Skin of body (tissue), 1 donor: ENCODE measurements at regions not wholly inside any gene's neighbourhood (a gene's known extent, or its start where the extent isn't known, plus 50 kb on each side); places are given as distances from the start of the nearest gene placed in this dataset.

ENCODE experiments used
- DNase-seq: peaks from one replicate; lab custom pipeline; 2025; lab: John Stamatoyannopoulos, UW

GRCh38 chr7:54701982-54702381 is 57.0 kb downstream of the SEC61G start:
- DNase-seq = no peak

- DNase-seq = no peak
Measured at GRCh38 chr7:54699715-54700114, 59.3 kb downstream of the SEC61G start.

- no peak for DNase-seq
Measured at GRCh38 chr7:54697659-54698186, 61.3 kb downstream of the SEC61G start.

- DNase-seq = no peak
Measured at GRCh38 chr7:54690892-54691291, 68.1 kb downstream of the SEC61G start.

GRCh38 chr7:54690050-54690443 is 69.0 kb downstream of the SEC61G start:
- no peak for DNase-seq

- no peak for DNase-seq
Measured at GRCh38 chr7:54689394-54690049, 69.5 kb downstream of the SEC61G start.

- DNase-seq = no peak
Measured at GRCh38 chr7:54687462-54688212, 71.4 kb downstream of the SEC61G start.

- DNase-seq = no peak
Measured at GRCh38 chr7:54680377-54681005, 78.5 kb downstream of the SEC61G start.

- no peak for DNase-seq
Measured at GRCh38 chr7:54679490-54679817, 79.6 kb downstream of the SEC61G start.

GRCh38 chr7:54678763-54679489 is 80.1 kb downstream of the SEC61G start:
- peak; percentile 0 for DNase-seq

GRCh38 chr7:54674891-54675290 is 84.1 kb downstream of the SEC61G start:
- DNase-seq = no peak

- DNase-seq = no peak
Measured at GRCh38 chr7:54672519-54672918, 86.5 kb downstream of the SEC61G start.

- no peak for DNase-seq
Measured at GRCh38 chr7:54664235-54665228, 94.5 kb downstream of the SEC61G start.

- DNase-seq = no peak
Measured at GRCh38 chr7:54663603-54664234, 95.3 kb downstream of the SEC61G start.

GRCh38 chr7:54663186-54663585 is 95.8 kb downstream of the SEC61G start:
- no peak for DNase-seq

- DNase-seq = no peak
Measured at GRCh38 chr7:54662701-54663100, 96.3 kb downstream of the SEC61G start.

- DNase-seq = no peak
Measured at GRCh38 chr7:54653905-54654304, 105.1 kb downstream of the SEC61G start.

GRCh38 chr7:54643064-54643463 is 100.9 kb downstream of the VSTM2A start:
- DNase-seq = no peak

GRCh38 chr7:54637712-54638396 is 95.7 kb downstream of the VSTM2A start:
- no peak for DNase-seq

- DNase-seq = no peak
Measured at GRCh38 chr7:54632696-54633095, 90.5 kb downstream of the VSTM2A start.
